Testis (tissue), 2 donors: ENCODE measurements at regions not wholly inside any gene's neighbourhood (a gene's known extent, or its start where the extent isn't known, plus 50 kb on each side); places are given as distances from the start of the nearest gene placed in this dataset.

ENCODE experiments used
- CTCF ChIP-seq, 3 experiments: fragments of 450-650 bp in 2 of 3; fragments of 200-600 bp in 1 of 3; sonication (generic) in 1 of 3; IDR thresholded peaks; one replicate each; pipeline ENCODE4 v1.5.1; 2016 to 2019; ENCODE audit warnings: antibody characterized with exemption in 3 of 3, mild to moderate bottlenecking in 2 of 3, moderate library complexity in 1 of 3
- POLR2A ChIP-seq: fragments of 450-650 bp; IDR thresholded peaks from one replicate; pipeline ENCODE4 v1.6.1; 2017; ENCODE audit warnings: antibody characterized with exemption, mild to moderate bottlenecking, moderate library complexity

GRCh38 chr14:82045339-82045738 lies 511.7 kb upstream of the SEL1L start:
- TF ChIP-seq CTCF (IDR thresholded peaks at IDR 0.05) (no peak), POLR2A (no peak)
